GM18951 (cell line): ENCODE measurements at regions not wholly inside any gene's neighbourhood (a gene's known extent, or its start where the extent isn't known, plus 50 kb on each side); places are given as distances from the start of the nearest gene placed in this dataset.

Source experiments
- POLR2A ChIP-seq: IDR thresholded peaks from 4 replicates; pipeline ENCODE4 v1.6.1; 2011; ENCODE audit warnings: mild to moderate bottlenecking; ENCODE audit not compliant: insufficient read length, insufficient read depth; ENCODE audit errors: extremely low read depth
- in situ Hi-C: fragments of 300-500 bp; cut with MboI; formaldehyde crosslinking; loops from one replicate; pipeline ENCODE4 v1.12.0; 2022; ENCODE audit warnings: low sequenced_read_pairs, mixed read lengths, inconsistent platforms; ENCODE audit not compliant: unreplicated experiment

- in situ Hi-C loops = loop anchor here (25.0 kb wide), 1 partner anchor 1416 kb away; no protein-coding TSS in a partner anchor
- TF ChIP-seq POLR2A = no peak
Measured at GRCh38 chr2:44071454-44072046, 75.8 kb upstream of the LRPPRC start.

GRCh38 chr2:44073667-44074066 lies 77.9 kb upstream of the LRPPRC start:
- in situ Hi-C loops = loop anchor here (25.0 kb wide), 1 partner anchor 1414 kb away; no protein-coding TSS in a partner anchor

GRCh38 chr2:44074795-44075194 lies 79.0 kb upstream of the LRPPRC start:
- in situ Hi-C loops = loop anchor here (25.0 kb wide), 2 partner anchors 413 to 1413 kb away; no protein-coding TSS in a partner anchor

GRCh38 chr2:44075541-44075940 lies 79.8 kb upstream of the LRPPRC start:
- TF ChIP-seq POLR2A = no peak
- in situ Hi-C loops = loop anchor here (25.0 kb wide), 1 partner anchor 412 kb away; no protein-coding TSS in a partner anchor

- in situ Hi-C loops = loop anchor here (25.0 kb wide), 1 partner anchor 409 kb away; no protein-coding TSS in a partner anchor
Measured at GRCh38 chr2:44077942-44078511, 82.2 kb upstream of the LRPPRC start.

GRCh38 chr2:44079686-44080085 lies 83.9 kb upstream of the LRPPRC start:
- no peak for TF ChIP-seq POLR2A
- in situ Hi-C loops = loop anchor here (25.0 kb wide), 1 partner anchor 408 kb away; no protein-coding TSS in a partner anchor

More at GRCh38 chr2:44077942-44078511, 82.2 kb upstream of the LRPPRC start:
- no peak for TF ChIP-seq POLR2A

- in situ Hi-C loops = loop anchor here (25.0 kb wide), 1 partner anchor 404 kb away; no protein-coding TSS in a partner anchor
- TF ChIP-seq POLR2A = no peak
Measured at GRCh38 chr2:44083054-44083453, 85.6 kb upstream of the PPM1B start.

GRCh38 chr2:44084850-44085249 lies 83.8 kb upstream of the PPM1B start:
- in situ Hi-C loops = loop anchor here (25.0 kb wide), 1 partner anchor 402 kb away; no protein-coding TSS in a partner anchor
- no peak for TF ChIP-seq POLR2A

GRCh38 chr2:44086629-44087028 lies 82.0 kb upstream of the PPM1B start:
- no peak for TF ChIP-seq POLR2A

GRCh38 chr2:44087036-44087713 lies 81.5 kb upstream of the PPM1B start:
- no peak for TF ChIP-seq POLR2A
- in situ Hi-C loops = loop anchor here (25.0 kb wide), 1 partner anchor 400 kb away; no protein-coding TSS in a partner anchor

More at GRCh38 chr2:44086629-44087028, 82.0 kb upstream of the PPM1B start:
- in situ Hi-C loops = loop anchor here (25.0 kb wide), 1 partner anchor 401 kb away; no protein-coding TSS in a partner anchor

- TF ChIP-seq POLR2A = no peak
- in situ Hi-C loops = loop anchor here (25.0 kb wide), 1 partner anchor 400 kb away; no protein-coding TSS in a partner anchor
Measured at GRCh38 chr2:44087714-44088092, 81.0 kb upstream of the PPM1B start.

- in situ Hi-C loops = loop anchor here (25.0 kb wide), 1 partner anchor 395 kb away; no protein-coding TSS in a partner anchor
Measured at GRCh38 chr2:44092519-44092918, 76.2 kb upstream of the PPM1B start.

- in situ Hi-C loops = loop anchor here (25.0 kb wide), 1 partner anchor 393 kb away; no protein-coding TSS in a partner anchor
- TF ChIP-seq POLR2A = no peak
Measured at GRCh38 chr2:44093970-44094369, 74.7 kb upstream of the PPM1B start.
